VCaP (cell line): ENCODE measurements at regions not wholly inside any gene's neighbourhood (a gene's known extent, or its start where the extent isn't known, plus 50 kb on each side); places are given as distances from the start of the nearest gene placed in this dataset.

Experiments used
- H3K27ac ChIP-seq: fragments of 450-650 bp; 2 replicates; pipeline ENCODE4 v1.5.1; 2017
- CTCF ChIP-seq: fragments of 450-650 bp; conservative IDR thresholded peaks from 2 replicates; pipeline ENCODE4 v1.5.1; 2017; ENCODE audit warnings: mild to moderate bottlenecking, moderate library complexity

GRCh38 chr15:94125156-94125555, 106.2 kb upstream of the MCTP2 start:
- no peak overlapping the region for H3K27ac ChIP-seq
- TF ChIP-seq CTCF: no peak

- no peak for TF ChIP-seq CTCF
- H3K27ac ChIP-seq: no peak overlapping the region
These were observed 108.8 kb upstream of the MCTP2 start for GRCh38 chr15:94122516-94122915.

GRCh38 chr15:94119923-94120775, 111.2 kb upstream of the MCTP2 start:
- H3K27ac ChIP-seq: peak overlapping the region; percentile 74

GRCh38 chr15:94119298-94119811, 112.0 kb upstream of the MCTP2 start:
- TF ChIP-seq CTCF: no peak
- H3K27ac ChIP-seq: peak overlapping the region; percentile 74

More at GRCh38 chr15:94119923-94120775, 111.2 kb upstream of the MCTP2 start:
- TF ChIP-seq CTCF: peak; percentile 100

GRCh38 chr15:94110476-94111130, 120.8 kb upstream of the MCTP2 start:
- peak overlapping the region; percentile 76 for H3K27ac ChIP-seq
- no peak for TF ChIP-seq CTCF

- TF ChIP-seq CTCF: no peak
These were observed 123.7 kb upstream of the MCTP2 start for GRCh38 chr15:94107652-94108051.

GRCh38 chr15:94105760-94106159, 125.6 kb upstream of the MCTP2 start:
- no peak for TF ChIP-seq CTCF
- H3K27ac ChIP-seq: peak overlapping the region; percentile 2; the same call in 1 of the 2 replicates

More at GRCh38 chr15:94107652-94108051, 123.7 kb upstream of the MCTP2 start:
- no peak overlapping the region for H3K27ac ChIP-seq
